Putamen (tissue), 1 donor: ENCODE measurements at regions not wholly inside any gene's neighbourhood (a gene's known extent, or its start where the extent isn't known, plus 50 kb on each side); places are given as distances from the start of the nearest gene placed in this dataset.
"Not testable (repeated sequence)": the region's sequence is repeated elsewhere in the genome, so short reads cannot be mapped to it uniquely, and the experiment has no call there.

Source experiments
- DNase-seq: peaks from one replicate; pipeline ENCODE4 v3.0.0-alpha.2; 2016; ENCODE audit warnings: low spot score

DNA sequence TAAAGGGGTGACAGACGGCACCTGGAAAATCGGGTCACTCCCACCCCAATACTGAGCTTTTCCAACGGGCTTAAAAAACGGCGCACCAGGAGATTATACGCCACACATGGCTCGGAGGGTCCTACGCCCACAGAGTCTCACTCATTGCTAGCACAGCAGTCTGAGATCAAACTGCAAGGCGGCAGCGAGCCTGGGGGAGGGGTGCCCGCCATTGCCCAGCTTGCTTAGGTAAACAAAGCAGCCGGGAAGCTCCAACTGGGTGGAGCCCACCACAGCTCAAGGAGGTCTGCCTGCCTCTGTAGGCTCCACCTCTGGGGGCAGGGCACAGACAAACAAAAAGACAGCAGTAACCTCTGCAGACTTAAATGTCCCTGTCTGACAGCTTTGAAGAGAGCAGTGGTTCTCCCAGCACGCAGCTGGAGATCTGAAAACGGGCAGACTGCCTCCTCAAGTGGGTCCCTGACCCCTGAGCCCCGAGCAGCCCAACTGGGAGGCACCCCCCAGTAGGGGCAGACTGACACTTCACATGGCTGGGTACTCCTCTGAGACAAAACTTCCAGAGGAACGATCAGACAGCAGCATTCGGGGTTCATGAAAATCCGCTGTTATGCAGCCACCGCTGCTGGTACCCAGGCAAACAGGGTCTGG is 162.8 kb upstream of the GJE1 start:
- DNase-seq: not testable (repeated sequence)

DNA sequence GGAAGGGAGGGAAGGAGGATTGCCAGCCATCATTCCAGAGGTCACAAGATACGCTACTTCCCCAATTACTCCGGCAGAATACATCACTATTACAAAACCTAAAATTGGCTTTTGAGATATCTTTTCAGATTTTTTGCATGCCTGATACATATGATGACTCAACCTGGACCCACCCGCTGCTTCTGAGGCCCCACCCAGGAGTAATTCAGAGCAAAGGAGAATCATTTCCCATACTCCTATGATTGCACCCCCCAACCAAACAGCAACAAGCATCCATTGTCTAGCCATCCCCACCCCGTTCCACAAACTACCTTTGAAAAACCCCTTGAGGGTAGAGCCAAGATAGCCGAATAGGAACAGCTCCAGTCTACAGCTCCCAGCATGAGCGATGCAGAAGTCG is 163.5 kb upstream of the GJE1 start:
- DNase-seq: no peak

DNA sequence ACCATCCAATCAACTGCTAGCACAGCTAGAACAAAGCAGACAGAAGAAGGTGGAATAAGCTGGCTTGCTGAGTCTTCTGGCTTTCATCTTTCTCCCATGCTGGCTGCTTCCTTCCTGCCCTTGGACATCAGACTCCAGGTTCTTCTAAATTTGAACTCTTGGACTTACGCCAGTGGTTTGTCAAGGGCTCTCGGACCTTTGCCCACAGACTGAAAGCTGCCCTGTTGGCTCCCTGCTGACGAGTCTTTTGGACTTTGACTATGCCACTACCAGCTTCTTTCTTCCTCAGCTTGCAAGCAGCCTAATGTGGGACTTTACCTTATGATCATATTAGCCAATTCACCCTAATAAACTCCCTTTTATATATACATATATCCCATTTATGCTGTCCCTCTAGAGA is 164.1 kb upstream of the GJE1 start:
- no peak for DNase-seq

DNA sequence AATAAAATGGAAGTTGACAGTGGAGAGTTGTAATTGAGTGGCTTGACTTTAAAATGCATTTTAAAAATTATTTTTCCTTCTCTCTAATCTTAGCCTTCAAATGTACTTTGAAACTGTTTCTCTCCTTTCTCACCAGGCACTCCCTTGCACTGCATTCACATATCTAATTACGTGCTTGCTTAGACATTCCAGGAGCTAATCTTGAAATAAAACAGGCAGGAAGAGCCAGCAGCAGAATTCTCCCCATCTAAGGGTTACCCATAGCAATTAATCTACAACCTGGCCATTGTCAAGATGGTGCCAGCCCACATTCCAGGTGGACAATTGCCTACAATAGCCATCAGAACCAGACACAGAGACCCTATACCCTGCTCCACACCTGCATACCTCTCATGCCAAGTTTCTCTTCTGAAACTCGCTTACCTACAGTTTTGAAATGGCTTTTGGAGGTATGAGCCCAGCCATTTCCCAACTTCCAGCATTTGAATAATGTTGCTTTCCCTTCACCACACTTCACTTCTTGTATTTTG is 167.6 kb upstream of the GJE1 start:
- no peak for DNase-seq

DNA sequence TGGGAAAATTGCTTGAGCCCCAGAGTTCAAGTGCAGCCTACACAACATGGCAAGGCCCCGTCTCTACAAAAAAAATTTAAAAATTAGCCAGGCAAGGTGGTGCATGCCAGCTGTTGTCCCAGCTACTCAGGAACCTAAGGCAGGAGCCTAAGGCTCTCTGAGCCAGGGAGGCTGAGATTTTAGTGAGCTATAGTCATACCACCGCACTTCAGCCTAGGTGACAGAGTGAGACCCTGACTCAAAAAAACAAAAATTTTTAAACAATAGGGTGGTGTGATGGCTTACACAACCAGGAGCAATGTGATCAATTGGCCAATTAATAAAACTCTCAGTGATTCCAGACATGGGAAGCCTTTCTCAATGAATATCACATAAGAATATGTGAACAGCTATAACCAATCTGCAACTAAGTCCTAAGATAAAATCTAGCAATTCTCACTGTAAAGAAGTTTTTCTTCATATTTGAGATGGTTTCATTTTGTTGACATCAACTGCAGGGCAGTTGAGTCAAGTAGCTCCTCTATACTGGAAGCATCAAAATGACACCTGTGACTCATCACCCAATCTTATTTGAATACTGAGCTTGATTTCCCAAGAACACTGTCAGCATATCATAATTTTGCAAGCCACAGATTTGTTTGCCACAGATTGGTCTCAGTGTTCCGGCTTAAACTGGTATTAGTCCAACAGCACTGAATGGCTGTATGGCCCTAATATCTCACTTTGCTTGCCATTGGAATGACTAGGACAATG is 169.0 kb upstream of the GJE1 start:
- DNase-seq: no peak

DNA sequence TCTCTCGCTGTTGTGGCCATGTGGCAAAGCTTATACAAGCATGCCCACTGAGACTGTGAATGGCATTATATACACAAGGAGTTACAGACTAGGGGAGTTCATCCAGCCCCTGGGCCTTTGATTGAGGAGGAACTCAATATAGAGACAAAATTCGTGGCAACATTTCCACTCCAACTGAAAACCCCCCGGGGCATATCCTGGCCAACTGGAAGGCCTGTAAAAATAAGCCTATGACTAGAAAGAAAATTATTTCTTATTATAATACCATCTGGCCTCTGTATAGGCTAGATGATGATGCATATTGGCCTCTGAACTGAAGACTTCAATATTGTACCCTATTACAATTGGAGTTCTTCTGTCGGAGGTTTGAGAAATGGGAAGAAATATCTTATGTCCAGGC is 175.5 kb upstream of the GJE1 start:
- no peak for DNase-seq

DNA sequence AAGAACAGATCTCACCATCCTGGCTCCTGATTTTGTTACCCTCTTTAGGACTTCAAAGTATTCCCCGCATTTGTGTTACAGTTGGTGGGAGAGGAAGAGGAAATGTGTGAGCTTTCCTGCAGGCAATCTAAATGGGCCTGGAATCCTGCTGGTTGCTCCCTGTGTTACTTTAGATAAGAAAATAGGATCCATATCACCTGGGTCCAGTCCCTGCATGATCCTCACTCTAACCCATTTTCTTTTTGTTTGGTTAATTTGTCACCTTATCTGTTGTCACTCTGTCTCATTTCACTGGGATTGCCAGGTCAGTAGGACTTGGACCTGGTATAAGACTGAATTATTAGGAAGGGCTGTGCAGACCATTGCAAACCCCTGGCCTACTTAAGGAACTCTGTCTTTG is 175.9 kb upstream of the GJE1 start:
- DNase-seq: no peak

DNA sequence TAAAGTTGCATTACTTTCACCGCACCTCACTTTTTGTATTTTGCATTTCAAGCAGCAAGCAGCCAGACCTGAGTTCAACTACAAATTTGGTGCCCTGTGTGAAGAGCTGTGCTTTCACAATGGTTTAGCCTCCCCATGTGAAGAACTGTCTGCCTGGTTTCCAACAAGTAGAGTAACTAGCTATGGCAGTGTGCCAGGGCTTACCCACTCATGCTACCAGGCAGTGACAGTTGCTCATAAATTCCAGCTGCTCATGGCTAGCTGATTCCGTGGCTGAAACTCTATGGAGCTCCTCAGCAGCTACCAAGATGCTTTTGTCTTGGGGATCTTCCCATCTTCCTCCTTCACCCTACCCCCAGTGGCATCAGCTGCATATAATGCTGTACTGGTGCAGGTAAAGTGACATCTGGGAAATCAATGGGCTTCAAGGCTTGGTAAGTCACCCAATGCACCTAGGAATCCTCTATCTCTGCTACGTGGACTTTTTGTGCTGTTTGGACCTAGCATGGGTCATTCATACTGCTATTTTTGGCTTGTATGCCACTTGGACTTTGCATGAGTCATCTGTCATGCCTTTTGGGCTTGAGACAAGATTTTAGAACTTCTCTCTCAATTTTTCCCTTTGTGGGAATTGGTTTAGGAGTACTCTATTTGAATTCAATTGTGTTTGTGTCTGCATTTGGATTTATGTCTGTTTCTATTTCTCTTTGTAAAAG is 176.5 kb upstream of the GJE1 start:
- no peak for DNase-seq

DNA sequence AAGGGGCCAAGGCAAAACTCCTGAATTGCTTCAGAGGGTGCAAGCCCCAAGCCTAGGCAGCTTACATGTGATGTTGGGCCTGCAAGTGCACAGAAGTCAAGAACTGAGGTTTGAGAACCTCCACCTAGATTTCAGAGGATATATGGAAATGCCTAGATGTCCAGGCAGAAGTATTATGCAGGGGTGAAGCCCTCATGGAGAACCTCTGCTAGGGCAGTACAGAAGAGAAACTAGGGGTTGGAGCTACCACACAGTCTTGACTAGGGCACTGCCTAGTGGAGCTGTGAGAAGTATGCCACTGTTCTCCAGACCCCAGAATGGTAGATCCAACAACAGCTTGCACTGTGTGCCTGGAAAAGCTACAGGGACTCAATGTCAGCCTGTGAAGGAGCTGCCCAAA is 179.7 kb upstream of the GJE1 start:
- DNase-seq: no peak

DNA sequence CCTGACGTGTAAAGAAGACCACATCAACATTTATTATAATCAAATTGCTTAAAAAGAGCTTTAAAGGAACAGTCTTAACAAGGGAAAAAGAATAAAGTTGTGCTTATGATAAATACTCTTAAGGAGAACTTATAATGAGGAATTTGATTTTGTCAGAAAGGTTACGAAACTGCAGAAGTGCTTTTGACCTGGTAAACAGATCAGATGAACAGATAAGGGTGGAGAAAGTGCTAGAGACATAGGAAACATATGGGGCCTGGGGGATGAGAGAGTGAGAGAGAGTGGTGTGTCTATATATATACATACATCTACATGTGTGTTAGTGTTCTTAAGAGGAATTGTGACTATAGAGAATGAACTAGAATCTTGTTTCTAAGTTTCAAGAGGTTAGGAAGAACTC is 186.2 kb upstream of the GJE1 start:
- no peak for DNase-seq

DNA sequence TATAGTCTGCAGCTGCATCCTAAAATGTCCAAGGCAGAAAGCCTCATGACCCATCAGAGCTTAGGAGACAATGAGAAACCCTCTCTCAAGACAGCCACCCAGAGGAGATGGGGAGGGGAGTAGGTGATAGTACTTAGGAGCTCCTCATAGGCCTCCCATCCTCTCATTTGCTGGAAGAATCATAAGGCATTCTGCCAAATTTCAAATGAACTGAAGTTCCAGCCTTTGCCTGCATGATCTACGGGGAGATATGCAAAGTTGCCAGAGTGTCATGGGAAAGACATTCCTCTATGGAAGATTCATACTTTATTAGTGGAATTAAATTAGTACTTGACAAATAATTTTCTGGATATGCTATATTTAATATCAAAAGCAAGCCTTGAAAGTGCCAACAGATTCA is 194.1 kb upstream of the GJE1 start:
- DNase-seq: no peak

DNA sequence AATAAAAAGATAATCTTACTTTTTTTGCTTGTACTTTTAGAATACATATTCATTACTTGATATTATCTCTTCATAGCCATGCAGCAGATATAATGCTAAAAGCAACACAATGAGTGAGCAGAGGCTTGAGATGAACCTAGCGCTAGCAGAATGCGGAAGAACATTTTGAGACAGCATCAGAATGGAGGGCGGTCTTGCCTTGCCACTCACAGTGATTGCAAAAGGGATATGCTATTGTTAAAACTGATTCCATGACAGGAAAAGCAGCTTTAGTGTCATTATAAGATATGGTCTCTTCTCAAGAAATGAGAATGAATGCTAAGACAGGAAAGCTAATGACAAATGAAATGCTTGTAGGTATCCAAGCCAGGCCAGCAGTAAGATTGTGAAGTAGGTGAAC is 200.0 kb upstream of the GJE1 start:
- no peak for DNase-seq

DNA sequence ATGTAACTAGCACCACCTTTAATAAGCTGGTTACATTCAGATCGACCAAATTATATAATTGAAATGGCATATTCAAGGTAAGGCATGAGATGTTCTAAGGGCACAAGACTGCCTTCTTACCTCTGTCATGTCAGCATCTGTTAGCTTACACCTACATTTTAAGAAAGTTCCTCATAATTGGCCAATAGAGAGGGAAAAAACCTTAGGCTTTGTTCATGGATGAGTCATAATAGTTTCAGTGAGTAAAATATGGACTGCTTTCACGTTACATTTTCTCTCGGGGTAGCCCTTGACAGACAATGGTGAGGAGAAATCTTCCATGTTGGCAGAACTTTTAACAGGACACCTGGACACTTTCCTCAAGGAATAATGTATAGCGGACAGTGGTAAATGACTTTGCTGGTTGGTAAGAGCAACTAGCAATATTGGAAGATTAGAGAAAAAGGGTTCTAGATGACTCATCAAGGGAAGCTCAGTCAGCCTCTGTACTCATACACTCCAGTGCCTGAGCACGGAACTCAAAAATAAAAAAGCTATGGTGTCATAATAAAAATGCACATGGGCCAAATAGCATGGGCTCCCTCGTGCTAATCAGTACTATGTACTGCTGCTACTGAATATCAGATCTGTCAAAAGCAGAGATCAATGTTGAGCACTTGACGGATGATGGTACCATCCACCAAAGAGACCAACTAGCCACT is 206.4 kb upstream of the GJE1 start:
- DNase-seq: not testable (repeated sequence)

DNA sequence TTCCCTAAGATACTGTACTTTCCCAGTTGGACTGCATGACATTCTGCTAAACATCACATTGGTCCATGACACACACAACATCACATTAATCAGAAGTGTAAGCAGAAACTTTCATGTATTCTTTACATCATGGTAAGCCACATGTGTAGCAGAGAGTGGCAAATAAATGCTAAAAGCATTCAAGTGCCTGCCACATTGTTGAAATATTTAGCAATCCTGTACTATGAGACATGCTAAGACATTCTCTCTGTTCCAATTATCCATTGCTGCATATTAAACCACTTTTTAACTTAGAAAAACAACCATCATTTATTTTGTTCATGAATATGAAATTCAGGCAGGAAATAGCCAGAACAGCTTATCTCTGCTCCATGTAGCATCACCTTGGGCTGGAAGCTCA is 207.7 kb upstream of the GJE1 start:
- DNase-seq: no peak

DNA sequence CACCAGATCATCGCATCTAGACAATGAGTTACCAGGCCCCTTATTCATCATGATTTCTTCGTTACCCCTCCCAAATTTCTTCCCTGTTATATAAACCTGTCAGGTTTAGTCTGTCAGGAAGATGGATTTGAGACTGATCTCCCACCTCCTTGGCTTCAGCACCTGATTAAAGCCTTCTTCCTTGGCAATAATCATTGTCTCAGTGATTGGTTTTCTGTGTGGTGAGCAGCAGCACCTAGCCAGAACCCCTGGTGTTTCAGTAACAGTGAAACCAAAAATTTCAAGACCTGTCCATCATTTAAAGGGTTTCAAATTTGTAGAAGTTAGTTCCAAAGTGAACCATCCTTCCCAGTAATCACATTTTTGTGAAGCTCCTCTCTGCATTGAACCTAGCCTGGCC is 209.8 kb upstream of the GJE1 start:
- no peak for DNase-seq

DNA sequence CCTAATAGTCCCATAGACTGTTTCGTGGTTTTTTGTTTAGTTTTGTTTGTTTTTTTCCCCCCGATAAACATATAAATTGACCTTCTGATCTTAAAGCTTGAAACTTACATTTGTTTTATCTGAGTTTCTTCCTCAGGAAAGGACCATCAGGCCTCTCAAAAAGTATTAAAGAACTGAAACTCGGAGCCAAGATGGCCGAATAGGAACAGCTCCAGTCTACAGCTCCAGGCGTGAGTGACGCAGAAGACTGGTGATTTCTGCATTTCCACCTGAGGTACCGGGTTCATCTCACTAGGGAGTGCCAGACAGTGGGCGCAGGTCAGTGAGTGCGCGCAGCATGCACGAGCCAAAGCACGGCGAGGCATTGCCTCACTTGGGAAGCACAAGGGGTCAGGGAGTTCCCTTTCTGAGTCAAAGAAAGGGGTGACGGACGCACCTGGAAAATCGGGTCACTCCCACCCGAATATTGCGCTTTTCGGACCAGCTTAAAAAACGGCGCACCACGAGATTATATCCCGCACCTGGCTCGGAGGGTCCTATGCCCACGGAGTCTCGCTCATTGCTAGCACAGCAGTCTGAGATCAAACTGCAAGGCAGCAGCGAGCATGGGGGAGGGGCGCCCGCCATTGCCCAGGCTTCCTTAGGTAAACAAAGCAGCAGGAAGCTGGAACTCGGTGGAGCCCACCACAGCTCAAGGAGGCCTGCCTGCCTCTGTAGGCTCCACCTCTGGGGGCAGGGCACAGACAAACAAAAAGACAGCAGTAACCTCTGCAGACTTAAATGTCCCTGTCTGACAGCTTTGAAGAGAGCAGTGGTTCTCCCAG is 215.8 kb upstream of the GJE1 start:
- DNase-seq: not testable (repeated sequence)

DNA sequence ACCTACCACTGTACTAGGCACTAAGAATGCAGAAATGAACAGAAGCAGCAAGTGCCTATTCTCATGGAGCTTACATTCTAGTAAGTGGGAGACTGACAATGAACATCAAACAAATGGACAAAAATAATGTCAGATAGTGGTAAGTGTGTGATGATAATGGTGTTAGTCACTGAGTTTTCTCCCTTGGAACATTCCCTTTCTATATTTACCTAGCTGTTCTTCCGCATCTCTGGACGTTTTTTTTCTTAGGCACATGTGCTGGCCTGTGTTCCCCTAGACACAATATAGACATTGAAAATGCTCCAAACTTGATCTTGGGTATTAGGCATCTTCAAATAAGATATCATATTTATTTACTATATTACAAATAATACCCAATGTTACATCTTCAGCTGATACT is 218.1 kb upstream of the GJE1 start:
- DNase-seq: no peak

DNA sequence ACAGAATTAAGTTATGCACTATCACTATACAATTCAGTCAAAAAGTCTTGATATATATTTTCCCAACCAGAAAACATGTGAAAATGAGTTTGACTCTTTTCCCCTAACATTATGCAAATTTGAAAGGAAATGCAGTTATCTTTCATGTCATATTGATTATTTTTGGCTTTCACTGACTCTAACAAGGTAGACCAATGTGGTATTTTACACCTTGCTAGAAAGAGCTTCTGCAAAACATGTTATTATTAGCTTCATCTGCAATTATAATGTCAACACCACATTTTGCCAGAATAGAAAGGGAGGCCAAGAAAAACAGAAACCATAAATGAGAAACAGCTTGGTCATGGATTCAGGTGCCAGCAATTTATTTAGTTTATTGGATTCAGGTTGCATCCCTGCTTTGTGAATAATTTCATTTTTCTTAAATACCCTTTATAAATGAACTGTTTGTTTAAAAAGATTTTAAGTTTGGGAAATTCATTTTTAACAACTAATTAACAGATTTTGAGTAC is 226.1 kb upstream of the GJE1 start:
- no peak for DNase-seq

DNA sequence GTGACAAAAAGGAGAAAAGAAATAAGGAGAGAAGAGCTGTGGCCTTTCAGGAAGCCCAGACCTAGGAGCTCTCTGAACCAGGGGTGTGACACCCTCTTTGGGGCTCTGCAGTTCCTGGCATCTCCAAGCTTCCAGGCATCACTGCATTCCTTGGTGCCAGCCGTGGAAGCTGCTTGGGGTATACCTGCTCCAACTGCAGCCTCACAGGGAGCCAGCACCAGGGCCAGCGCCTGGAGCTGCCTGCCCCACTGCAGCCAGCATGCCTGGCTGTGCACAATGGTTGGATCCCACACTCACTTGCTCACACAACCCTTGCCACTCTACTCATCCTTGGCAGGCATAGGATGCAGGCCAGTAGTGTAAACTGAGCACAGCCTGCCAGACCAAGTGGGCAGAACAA is 242.1 kb upstream of the GJE1 start:
- DNase-seq: no peak

DNA sequence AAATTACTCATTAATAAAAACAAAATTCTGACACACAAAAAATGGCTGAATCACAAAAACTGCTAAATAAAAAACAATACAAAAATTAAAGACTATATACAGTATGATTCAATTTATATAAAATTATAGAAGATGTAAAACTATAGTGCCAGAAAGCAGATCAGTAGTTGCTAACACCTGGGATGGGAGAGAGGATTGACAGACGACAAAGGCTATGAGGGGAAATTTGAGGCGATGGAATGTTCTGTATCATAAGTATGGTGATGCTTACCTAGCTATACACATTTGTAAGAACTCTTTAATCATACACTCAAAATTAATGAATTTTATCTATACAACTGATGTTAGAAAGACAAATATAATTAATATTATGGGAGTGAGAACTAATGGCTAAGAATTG is 247.9 kb upstream of the GJE1 start:
- DNase-seq: no peak

DNA sequence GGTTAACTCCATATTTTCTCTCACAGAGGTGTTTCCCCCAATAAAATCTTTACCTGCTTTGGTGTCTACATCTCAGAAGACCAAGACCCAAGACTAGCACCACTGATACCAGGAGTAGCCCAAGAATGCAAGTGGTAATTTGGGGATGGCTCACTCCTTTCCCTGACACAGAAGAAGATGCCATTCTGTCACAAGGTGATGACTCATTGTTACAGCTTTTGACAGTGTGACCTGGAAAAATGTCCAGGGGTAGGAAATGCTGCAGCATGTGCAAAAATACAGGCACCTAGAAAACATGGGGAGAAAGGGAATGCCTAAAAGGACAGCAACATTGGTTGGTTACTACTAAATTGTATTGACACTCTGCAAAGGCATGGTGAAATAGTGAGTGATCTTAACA is 254.0 kb upstream of the GJE1 start:
- DNase-seq: no peak
